ENCODE measurements at regions not wholly inside any gene's neighbourhood (a gene's known extent, or its start where the extent isn't known, plus 50 kb on each side); places are given as distances from the start of the nearest gene placed in this dataset.

DNA sequence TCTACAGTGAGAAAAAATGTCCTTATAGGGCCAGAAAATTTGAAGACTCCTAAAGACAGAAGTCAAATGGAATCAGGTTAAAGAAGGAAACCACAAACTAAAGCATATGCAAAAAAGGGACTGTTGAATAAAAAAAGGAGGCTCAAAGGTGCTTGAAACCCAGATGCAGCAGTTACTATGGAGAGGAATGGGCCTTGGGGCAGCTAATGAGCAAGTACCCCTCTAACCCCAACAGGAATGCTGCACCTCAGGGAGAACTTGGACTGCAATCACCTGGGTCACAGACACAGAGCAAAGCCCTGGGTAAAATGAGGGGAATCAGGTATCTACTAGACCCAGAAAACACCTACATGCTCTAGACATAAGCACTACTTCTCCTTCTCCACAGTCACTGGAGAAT is 313.9 kb downstream of the UBE3D start:
- H3K4me3 ChIP-seq (ENCODE audit: low read depth, low read length), result no peak overlapping the region
- TF ChIP-seq, protein P1, sequence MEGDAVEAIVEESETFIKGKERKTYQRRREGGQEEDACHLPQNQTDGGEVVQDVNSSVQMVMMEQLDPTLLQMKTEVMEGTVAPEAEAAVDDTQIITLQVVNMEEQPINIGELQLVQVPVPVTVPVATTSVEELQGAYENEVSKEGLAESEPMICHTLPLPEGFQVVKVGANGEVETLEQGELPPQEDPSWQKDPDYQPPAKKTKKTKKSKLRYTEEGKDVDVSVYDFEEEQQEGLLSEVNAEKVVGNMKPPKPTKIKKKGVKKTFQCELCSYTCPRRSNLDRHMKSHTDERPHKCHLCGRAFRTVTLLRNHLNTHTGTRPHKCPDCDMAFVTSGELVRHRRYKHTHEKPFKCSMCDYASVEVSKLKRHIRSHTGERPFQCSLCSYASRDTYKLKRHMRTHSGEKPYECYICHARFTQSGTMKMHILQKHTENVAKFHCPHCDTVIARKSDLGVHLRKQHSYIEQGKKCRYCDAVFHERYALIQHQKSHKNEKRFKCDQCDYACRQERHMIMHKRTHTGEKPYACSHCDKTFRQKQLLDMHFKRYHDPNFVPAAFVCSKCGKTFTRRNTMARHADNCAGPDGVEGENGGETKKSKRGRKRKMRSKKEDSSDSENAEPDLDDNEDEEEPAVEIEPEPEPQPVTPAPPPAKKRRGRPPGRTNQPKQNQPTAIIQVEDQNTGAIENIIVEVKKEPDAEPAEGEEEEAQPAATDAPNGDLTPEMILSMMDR (conservative IDR thresholded peaks at IDR 0.05; ENCODE audit: low read depth, low read length), result no peak
- no peak for DNase-seq (ENCODE audit: low read depth)

DNA sequence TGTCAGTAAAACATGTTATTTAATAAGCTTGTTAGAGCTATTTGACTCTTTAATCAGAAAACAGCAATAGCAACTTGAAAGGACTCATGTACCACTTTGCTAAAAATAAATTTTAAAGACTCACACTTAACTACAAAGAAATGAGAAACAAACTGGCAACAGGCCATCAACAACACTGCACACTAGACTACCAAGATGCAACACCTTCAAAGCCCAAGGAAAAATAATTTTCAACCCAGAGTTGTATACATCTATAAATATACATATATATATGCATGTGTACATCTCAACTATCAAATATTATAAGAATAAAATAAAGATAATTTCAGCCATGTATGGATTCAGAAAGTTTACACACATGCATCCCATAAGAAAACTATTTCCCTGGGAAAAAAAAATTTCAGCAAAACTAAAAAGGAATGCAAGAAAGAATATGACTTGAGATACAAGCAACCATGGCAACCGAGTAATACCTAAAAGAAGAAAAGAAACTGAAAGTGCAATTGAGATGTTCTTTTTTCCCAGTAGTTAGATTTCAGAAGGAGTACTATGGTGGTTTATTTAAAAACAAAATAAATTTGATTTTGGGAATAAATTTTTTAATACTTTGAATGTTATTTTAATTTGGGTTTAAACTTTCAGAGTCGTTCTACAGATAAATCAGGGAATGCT is 303.8 kb downstream of the UBE3D start:
- H3K4me3 ChIP-seq (ENCODE audit: low read depth, low read length), result no peak overlapping the region
- TF ChIP-seq, protein P1 (conservative IDR thresholded peaks at IDR 0.05; ENCODE audit: low read depth, low read length), result no peak
- no peak for DNase-seq (ENCODE audit: low read depth)

DNA sequence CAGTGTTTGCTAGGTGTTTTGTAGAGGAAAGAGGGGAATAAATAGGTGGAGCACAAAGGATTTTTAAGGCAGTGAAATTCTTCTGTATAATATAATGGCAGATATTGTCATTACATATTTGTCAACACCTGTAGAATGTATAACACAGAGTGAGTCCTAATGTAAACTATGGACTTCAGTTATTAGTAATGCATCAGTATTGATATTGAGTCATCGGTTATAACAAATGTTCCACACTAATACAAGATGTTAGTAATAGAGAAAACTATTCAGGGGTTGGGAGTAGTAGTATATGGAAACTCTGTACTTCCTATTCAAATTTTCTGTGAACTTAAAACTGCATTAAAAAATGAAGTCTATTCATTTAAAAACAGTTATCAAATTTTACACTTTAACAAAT is 299.2 kb downstream of the UBE3D start:
- H3K4me3 ChIP-seq (ENCODE audit: low read depth, low read length), result no peak overlapping the region
- no peak for DNase-seq (ENCODE audit: low read depth)
- TF ChIP-seq, protein P1 (conservative IDR thresholded peaks at IDR 0.05; ENCODE audit: low read depth, low read length), result no peak

DNA sequence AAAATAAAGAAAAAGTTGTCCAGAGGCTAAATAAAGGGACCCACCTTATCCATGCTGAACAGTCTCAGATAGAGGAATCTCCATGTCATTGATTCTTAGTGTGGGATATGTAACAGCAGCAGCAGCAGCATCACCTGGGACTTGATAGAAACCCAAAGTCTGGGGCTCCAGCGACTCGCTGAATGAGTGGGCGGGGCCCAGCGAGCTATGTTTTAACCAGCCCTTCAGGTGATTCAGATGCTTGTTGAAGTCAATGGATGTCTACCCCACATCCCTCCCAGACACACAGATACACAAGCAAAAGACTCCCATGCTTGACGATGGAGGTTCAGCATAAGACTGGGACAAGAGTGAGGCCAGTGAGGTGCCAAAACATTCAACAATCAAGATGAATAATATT is 298.6 kb downstream of the UBE3D start:
- H3K4me3 ChIP-seq (ENCODE audit: low read depth, low read length), result no peak overlapping the region
- TF ChIP-seq, protein P1 (conservative IDR thresholded peaks at IDR 0.05; ENCODE audit: low read depth, low read length), result no peak
- DNase-seq (ENCODE audit: low read depth), result no peak

DNA sequence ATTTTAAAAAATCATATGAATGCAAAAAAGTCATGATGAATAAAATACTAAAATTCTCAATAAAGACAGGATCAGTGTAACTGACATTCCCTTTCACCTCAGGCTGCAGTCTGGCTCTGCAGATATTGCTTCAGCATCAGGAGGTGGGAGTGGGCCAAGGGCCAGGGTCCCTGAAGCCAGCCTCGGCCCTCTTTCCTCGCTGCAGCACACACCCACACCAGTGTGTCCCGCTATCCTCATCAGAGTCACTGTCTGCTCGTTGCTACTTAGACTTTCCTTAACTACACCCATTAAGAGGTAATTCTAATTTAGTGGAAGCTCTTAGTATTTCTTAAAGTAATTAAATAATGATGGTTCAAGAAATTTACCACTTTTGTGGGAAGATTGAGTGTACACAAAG is 298.2 kb downstream of the UBE3D start:
- TF ChIP-seq, protein P1 (conservative IDR thresholded peaks at IDR 0.05; ENCODE audit: low read depth, low read length), result no peak
- DNase-seq (ENCODE audit: low read depth), result no peak

DNA sequence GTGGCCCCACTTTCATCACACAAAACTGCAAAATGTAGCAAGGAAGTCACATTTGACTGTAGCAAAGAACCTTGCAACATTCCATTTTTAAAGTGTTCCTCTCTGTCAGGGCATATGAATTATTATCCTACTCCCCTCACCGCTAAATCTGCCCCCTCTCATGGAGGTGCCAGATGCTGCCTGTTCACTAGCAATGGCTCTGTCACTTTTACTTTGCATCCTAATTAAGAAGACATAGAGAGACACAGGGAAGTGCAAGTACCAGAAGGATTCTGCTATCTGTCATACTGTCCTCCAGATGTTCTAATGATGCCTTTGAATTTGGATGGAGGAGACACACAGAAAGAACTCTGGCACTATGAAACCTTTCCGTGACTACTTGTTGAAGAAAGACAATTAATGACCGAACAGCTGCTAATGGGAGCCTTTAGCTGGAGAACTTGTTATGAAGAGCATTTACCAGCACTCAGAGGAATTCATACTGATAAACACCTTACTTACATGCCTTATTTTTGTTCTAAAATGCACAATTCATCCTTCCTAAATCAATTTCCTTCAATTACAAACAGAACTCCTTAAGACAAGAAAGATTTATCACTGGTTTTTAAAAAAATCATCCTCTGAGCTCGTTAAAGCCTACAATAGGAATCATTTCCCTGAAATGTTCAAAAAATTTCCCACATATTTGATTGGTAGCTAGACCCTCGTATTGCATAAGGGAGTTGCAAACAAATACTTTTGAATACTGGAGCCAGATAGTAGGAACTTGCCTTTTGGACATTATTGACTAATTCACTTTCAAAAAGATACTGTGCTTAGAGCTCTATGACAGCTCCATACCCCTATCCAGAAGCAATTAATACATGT is 292.6 kb downstream of the UBE3D start:
- H3K4me3 ChIP-seq (ENCODE audit: low read depth, low read length), result no peak overlapping the region
- DNase-seq (ENCODE audit: low read depth), result no peak
- TF ChIP-seq, protein P1 (conservative IDR thresholded peaks at IDR 0.05; ENCODE audit: low read depth, low read length), result no peak

More for the DNA sequence above, 298.2 kb downstream of the UBE3D start:
- H3K4me3 ChIP-seq (ENCODE audit: low read depth, low read length), result no peak overlapping the region
